NCI-H146 (cell line): ENCODE measurements at regions not wholly inside any gene's neighbourhood (a gene's known extent, or its start where the extent isn't known, plus 50 kb on each side); places are given as distances from the start of the nearest gene placed in this dataset.
"Not testable (repeated sequence)": the region's sequence is repeated elsewhere in the genome, so short reads cannot be mapped to it uniquely, and the experiment has no call there.

ENCODE experiments used
- DNase-seq: peaks from one replicate; lab custom pipeline; 2025; lab: John Stamatoyannopoulos, UW

GRCh38 chr2:126952216-126952615 lies 53.5 kb downstream of the TEX51 start:
- no peak for DNase-seq

GRCh38 chr2:126953483-126953882 lies 54.8 kb downstream of the TEX51 start:
- DNase-seq: no peak

DNA sequence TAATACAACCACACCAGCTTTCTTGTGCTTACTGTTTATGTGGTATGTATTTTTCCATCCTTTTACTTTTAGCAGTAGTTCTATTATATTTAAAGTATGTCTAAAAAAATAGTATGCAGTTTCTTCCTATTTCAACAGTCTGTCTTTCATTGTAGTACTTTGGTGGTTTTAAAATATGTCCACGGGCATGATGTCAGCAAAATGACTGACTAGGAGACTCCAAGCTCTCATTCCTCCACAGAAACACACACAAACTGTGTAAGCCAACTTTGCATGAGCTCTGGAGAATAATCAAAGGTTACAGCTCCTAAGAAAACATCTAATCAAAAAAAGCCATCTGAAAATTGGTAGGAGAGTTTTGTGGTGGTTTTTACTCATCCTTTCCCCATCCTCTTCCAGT lies 56.1 kb downstream of the TEX51 start:
- no peak for DNase-seq

DNA sequence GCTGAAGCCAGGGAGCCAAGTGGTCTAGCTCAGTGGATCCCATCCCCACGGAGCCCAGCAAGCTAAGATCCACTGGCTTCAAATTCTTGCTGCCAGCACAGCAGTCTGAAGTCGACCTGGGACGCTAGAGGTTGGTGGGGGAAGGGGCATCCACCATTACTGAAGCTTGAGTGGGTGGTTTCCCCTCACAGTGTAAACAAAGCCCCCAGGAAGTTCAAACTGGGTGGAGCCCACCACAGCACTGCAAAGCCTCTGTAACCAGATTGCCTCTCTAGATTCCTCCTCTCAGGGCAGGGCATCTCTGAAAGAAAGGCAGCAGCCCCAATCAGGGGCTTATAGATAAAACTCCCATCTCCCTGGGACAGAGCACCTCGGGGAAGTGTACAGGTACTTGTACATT lies 58.1 kb downstream of the TEX51 start:
- DNase-seq: not testable (repeated sequence)

DNA sequence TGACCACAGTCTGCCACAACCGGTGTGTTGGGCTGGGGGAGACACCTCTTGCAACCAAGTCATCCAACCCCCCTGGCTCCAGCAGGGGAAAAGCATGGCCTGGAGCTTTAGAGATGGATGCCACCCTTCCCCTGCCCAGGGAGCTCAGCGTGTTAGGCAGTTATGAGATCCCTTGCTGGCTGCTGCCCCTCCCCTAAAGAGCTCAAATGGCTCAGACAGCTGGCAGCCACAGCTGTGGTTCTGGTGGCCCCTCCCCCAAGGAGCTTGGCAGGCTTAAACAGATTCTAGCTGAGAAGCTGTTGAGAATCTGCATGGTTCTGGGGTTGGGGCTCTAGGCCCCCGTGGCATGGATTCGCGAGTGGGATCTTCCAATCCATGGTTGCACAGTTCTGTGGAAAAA lies 64.7 kb downstream of the TEX51 start:
- no peak for DNase-seq

DNA sequence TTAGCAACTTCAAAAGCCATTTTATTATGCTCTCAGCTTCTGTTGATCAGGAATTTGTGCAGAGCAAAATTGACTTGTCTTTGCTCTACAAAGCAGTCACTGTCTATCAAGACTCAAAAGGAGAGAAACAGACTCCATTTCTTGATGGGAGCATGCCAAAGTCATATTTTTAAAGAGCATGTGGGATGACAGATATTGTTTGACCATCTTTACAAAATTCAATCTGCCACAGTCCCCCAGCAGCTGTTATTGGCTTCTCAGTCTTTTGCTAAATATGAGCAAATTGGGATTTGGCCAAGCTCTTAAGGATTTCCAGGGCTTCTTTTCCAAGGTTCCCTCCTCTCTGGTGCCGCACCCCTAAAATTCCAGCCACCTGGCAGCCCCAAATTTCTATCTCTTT lies 67.9 kb downstream of the TEX51 start:
- no peak for DNase-seq

DNA sequence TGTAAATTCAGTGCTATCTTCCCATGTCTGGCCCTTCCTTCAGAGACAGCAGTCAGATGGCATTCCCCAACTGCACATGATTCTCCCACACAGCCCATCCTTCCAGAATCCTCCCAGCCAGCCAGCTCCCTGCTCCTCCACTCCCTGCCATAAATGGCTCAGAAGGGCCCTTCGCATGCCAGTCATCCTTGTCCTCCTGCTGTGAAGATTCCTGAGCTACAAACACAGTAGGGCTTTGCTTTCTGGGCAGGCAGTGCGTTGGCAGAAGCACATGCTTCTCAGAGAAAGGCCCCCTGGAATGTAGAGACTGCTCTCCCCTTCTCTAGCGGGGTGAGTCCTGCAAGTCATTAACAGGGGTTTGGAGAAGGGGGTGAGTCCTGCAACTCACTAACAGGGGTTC lies 71.9 kb downstream of the TEX51 start:
- DNase-seq: no peak

DNA sequence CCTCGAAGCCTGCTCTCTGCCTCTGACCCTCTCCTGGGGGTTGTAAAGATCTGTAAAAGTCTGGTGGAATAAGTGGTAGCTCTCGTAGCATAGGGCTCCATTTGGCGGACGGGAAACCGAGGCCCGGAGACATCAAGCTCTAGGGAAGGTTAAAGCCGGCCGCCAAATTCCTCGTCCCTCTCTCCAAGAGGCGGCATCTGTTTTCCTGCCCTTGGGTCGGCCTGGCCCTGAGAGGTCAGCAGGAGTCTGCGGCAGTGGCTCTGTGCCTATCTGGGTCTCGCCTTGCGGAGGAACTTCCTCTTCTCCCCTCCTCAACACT lies 72.4 kb downstream of the TEX51 start:
- no peak for DNase-seq

- DNase-seq: peak; percentile 49
Observed at GRCh38 chr2:126971481-126972278, 73.0 kb downstream of the TEX51 start.

GRCh38 chr2:126972279-126972626 lies 73.6 kb downstream of the TEX51 start:
- no peak for DNase-seq

DNA sequence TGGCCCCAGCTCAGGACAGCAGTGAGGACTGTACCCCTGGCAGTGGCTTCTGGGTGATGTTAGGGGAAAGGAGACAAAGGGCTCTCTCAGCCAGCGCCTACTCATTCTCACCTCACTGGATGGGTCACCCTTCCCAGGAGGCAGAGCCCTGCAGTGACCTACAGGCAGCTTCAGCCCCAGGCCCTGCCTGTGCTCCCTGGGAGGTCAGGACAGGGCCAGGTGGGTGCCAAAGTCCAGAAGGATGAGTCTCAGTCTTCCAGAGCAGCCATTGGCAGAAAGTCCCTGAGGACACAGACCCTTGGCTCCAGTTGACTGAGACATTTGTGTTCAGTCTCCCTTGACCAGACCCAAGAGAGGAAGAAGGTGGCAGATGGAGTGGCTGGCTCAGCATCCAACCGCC lies 75.1 kb downstream of the TEX51 start:
- DNase-seq: no peak

DNA sequence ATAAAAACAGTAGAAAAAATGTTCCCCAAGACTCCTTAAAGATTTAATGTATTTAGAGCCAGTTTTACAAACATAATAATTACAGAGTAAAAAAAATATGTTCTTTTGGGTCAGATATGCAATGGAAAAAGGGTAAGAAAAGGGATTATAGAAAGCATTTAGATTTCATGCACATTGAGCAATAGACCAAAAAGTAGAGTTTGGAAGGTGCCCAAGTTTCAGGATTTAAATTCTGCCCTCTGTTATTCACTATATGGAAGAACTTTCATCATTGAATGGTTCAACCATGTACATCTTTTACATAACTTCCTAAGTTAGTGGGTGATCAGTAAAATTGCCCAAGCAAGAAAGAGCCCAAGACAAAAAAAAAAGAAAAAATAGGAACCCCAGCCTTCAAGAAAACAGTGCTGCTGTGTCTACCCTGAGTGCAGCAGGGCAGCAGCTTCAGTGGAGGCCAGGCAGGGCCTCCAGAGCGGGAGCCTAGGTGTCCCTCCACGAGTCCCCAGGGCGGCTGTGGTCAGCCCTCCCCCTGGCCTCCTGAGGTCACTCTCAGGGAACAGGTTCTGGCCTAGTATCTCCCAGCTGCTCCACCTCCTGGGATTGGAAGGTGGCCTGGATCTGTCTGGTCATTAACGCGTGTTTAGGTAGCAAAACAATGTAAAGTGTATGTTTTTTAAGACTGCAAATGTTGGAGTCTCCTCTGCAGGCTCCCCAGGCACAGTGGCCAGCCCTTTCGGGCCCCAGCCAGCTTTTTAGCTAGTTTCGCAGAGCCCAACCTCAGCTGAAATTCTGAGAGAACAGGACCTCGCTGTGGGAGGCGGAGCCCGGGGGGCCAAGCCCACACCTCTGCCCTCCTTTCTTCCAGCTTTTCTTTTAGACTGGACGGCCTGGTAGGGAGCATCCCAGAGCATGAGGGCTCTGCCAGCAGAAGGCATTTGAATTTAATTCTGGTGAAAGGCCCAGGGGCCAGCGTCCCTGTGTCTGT lies 77.3 kb downstream of the TEX51 start:
- no peak for DNase-seq

DNA sequence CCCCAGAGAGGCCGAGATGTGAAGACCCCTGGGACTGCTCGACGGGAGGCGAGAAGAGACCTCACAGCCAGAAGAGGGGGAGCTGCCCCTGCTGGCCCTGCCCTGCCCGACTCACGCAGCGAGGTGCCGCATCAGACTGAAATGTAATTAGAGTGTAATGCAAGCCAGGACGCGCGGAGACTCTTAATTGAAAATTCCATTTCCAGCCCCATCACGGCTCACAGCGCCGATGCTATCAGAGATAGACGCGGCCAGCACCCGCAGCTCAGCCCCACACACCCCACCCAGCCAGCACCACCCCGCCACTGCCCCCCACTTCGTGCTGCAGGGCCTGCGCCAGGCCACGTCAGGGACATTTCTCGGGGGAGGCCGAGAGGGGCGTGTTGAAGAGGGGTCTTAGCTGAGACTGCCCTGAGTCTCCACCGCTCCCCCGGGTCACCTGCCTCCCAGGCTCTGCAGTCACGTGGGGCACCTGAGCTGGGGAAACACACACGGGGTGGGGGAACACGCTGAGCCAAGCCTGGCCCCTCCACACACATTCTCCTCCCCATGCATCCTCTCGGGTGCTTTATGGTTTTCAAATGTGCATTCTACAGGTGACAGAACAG lies 78.1 kb downstream of the TEX51 start:
- no peak for DNase-seq

DNA sequence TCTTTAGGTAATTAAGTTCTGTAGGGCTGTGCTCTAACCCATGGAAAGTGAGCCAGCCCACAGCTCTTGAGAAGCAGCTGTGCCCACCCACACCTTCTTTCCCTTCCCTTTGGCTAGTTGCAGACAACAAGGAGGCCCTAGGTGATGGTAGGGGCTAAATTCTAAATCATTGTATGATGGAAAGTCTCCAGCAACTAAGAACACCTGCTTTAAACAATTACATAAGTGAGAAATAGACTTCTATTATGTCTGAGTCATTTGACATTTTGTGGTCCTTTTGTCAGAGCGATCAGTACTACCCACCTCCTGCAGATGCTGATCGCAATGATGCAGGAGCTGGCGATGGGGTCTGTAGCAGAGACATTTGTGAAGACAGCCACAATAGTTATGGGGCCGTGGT lies 79.6 kb downstream of the TEX51 start:
- DNase-seq: no peak

DNA sequence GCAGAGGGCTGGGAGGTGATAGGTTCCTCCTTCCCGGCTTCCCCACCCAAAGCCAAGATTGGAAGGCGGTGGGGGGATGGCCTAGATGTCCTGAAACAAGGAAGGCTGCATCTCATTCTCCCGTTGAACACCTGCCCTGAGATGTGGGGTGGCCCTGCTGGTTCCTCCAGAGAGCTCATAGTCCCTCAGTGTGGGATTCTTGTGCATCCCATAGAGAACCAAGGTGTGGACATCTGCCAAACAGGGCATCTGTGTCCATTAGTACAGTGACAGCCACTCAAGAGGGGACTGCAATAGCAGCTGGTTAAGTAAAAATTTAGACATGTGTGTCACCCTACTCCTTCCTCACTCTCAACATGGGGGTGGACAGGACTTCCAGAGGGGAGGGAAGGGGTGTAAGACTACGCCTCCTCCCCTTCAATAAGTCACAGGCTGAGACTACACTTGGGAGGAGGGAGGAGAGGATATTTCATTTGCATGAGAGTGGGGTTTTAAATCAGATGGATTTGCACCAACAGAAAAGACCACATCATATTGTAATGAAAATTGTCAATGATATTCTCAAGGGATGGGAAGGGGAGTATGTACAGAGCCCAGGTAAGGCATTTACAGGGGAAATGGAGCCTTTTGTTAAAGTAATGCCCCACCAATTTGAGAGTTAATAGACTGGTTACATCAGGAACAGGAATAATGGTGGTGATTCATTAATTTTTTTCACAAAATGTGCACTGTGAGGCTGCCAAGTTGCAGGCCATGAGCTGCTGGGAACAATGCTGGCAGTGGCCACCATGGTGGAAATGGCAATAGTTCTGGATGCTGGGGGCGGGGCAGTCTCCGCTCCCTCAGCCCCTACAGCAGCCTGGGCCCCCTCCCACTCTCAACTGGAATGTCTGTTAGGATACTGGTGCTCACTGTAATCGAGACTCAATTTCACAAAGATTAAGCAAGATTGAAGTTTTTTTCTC lies 80.6 kb downstream of the TEX51 start:
- no peak for DNase-seq

DNA sequence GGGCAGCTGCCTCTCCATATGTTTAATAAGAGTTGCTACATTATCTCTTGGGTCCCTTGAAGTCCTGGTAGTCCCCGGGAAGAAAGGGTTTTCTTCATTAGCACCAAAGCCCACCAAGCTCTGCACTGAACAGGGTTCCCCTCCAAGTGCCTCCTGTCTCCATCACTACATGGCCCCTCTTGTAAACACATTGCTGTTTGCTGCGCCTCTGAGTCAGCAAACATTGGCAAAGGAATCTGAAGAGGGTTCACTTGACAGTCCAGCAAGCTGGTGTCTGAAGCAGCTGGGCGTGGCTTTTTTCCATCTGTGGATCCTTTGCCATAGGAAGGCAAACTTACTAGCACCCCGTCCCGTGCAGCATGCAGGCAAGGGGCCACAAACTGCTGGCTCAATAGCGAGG lies 82.8 kb downstream of the TEX51 start:
- DNase-seq: no peak

- DNase-seq: no peak
Observed at GRCh38 chr2:126982935-126983334, 84.2 kb downstream of the TEX51 start.

DNA sequence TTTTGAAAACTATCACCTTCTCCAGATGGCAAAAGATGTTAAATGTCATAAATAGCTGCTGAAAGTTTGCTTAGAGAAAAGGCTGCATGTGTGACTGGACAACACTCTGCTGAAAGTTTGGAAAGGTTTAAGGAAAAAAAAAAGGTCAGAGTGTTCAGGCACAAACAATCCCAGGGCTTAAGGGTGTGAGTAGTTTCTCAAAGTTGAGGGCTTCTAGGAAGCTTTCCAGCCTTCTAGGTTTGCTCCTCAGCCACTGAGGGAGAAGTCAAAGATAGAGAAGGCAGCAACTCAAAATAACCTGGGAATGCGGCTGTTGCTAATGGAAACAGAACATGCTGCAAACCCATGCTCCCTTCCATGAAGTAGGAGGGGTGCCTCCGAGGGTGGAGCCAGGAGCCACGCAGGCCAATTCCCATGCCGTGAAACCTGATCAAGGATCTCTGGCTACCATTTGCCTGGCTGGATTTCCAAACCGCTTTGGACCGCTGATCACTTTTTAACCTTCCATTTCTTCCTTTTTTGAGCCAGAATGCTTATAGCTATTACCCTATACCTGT lies 88.0 kb downstream of the TEX51 start:
- no peak for DNase-seq

GRCh38 chr2:126988482-126988881 lies 89.8 kb downstream of the TEX51 start:
- DNase-seq: no peak

- DNase-seq: not testable (repeated sequence)
Observed at GRCh38 chr2:126989064-126989463, 90.4 kb downstream of the TEX51 start.

- no peak for DNase-seq
Observed at GRCh38 chr2:126990200-126990599, 91.5 kb downstream of the TEX51 start.
